CD14-positive monocyte (primary cell): ENCODE measurements at regions not wholly inside any gene's neighbourhood (a gene's known extent, or its start where the extent isn't known, plus 50 kb on each side); places are given as distances from the start of the nearest gene placed in this dataset.

Experiments used
- DNase-seq, 3 donors: peaks; one replicate each; pipeline ENCODE4 v3.0.0-alpha.2; 2011 to 2022
- H2AFZ ChIP-seq: 2 replicates; pipeline ENCODE4 v1.6.0; 2012; ENCODE audit warnings: mild to moderate bottlenecking, low read depth, low read length, inconsistent platforms; ENCODE audit not compliant: insufficient read depth, poor library complexity, severe bottlenecking
- H3K27ac ChIP-seq, 2 donors: 1 replicate in 1 of 2; 2 replicates in 1 of 2; pipeline ENCODE4 v1.5.1; 2012 to 2013; ENCODE audit warnings: low read length in 2 of 2, control low read depth in 1 of 2, inconsistent platforms in 1 of 2, low read depth in 1 of 2, mild to moderate bottlenecking in 1 of 2
- H3K27me3 ChIP-seq, 2 donors: one replicate each; pipeline versions ENCODE4 v1.6.0 to v1.6.1; 2011 to 2013; ENCODE audit warnings: low read length in 2 of 2; ENCODE audit not compliant: control insufficient read depth in 2 of 2, insufficient read depth in 2 of 2
- H3K36me3 ChIP-seq, 2 donors: replicated peaks in 1 of 2; 1 replicate in 1 of 2; 2 replicates in 1 of 2; pipeline versions ENCODE4 v1.5.1 to v1.6.1; 2012 to 2013; ENCODE audit warnings: low read length in 2 of 2, control low read depth in 1 of 2, inconsistent platforms in 1 of 2, mild to moderate bottlenecking in 1 of 2; ENCODE audit not compliant: insufficient read depth in 2 of 2, control insufficient read depth in 1 of 2
- H3K4me1 ChIP-seq, 2 donors: 1 replicate in 1 of 2; 2 replicates in 1 of 2; pipeline versions ENCODE4 v1.5.1 to v1.6.1; 2012 to 2013; ENCODE audit warnings: low read length in 2 of 2, control low read depth in 1 of 2, inconsistent platforms in 1 of 2, mild to moderate bottlenecking in 1 of 2, moderate library complexity in 1 of 2; ENCODE audit not compliant: insufficient read depth in 2 of 2, control insufficient read depth in 1 of 2
- H3K4me2 ChIP-seq: replicated peaks from 2 replicates; pipeline ENCODE3; 2012; ENCODE audit warnings: low read length, moderate library complexity, mild to moderate bottlenecking; ENCODE audit not compliant: poor library complexity, severe bottlenecking; ENCODE audit errors: extremely low read depth
- H3K4me3 ChIP-seq, 3 experiments: fragments of 200-600 bp in 1 of 3; sonication (generic) in 1 of 3; replicated peaks in 1 of 3; 1 replicate in 2 of 3; 2 replicates in 1 of 3; pipeline ENCODE4 v1.5.1; 2011 to 2013; ENCODE audit warnings: low read length in 3 of 3, mild to moderate bottlenecking in 3 of 3, control low read depth in 2 of 3, low read depth in 2 of 3, inconsistent platforms in 1 of 3, moderate library complexity in 1 of 3
- H3K79me2 ChIP-seq: 2 replicates; pipeline ENCODE4 v1.6.0; 2012; ENCODE audit warnings: mild to moderate bottlenecking, control low read depth, inconsistent platforms, low read length, moderate library complexity; ENCODE audit not compliant: insufficient read depth
- H3K9ac ChIP-seq: 2 replicates; pipeline ENCODE4 v1.6.0; 2017; ENCODE audit warnings: low read length, mild to moderate bottlenecking; ENCODE audit not compliant: insufficient read depth, poor library complexity, severe bottlenecking
- H3K9me3 ChIP-seq, 2 donors: replicated peaks in 1 of 2; 1 replicate in 1 of 2; 2 replicates in 1 of 2; pipeline versions ENCODE4 v1.5.1 to v1.6.1; 2012 to 2013; ENCODE audit warnings: low read length in 2 of 2, control low read depth in 1 of 2; ENCODE audit not compliant: control insufficient read depth in 1 of 2, insufficient read depth in 1 of 2
- H4K20me1 ChIP-seq: 2 replicates; pipeline ENCODE4 v1.6.0; 2012; ENCODE audit warnings: mild to moderate bottlenecking, low read length, control low read depth, moderate library complexity; ENCODE audit not compliant: insufficient read depth
- H3K27ac Mint-ChIP-seq, 7 donors: one replicate each; pipeline ENCODE4 v1.8.0; 2020; ENCODE audit warnings: mild to moderate bottlenecking in 7 of 7, mixed read lengths in 7 of 7, moderate library complexity in 6 of 7, inconsistent platforms in 2 of 7
- H3K27me3 Mint-ChIP-seq, 3 donors: one replicate each; pipeline ENCODE4 v1.8.0; 2021 to 2022; ENCODE audit warnings: low read depth in 3 of 3, mild to moderate bottlenecking in 3 of 3, mixed read lengths in 3 of 3, moderate library complexity in 3 of 3, inconsistent platforms in 1 of 3
- H3K36me3 Mint-ChIP-seq, 2 donors: one replicate each; pipeline ENCODE4 v1.8.0; 2020; ENCODE audit warnings: mixed read lengths in 2 of 2, inconsistent platforms in 1 of 2, mild to moderate bottlenecking in 1 of 2
- H3K4me1 Mint-ChIP-seq: one replicate; pipeline ENCODE4 v1.8.0; 2020; ENCODE audit warnings: mild to moderate bottlenecking, mixed read lengths
- H3K4me3 Mint-ChIP-seq, 2 donors: one replicate each; pipeline ENCODE4 v1.8.0; 2020; ENCODE audit warnings: mild to moderate bottlenecking in 2 of 2, mixed read lengths in 2 of 2, moderate library complexity in 1 of 2
- H3K9me3 Mint-ChIP-seq, 7 donors: one replicate each; pipeline ENCODE4 v1.8.0; 2020 to 2022; ENCODE audit warnings: mixed read lengths in 7 of 7, mild to moderate bottlenecking in 6 of 7, moderate library complexity in 6 of 7, inconsistent platforms in 2 of 7
- WGBS: methylation state at CpG from one replicate; pipeline ENCODE4 v1.1.5; 2013; ENCODE audit warnings: missing lambda C conversion rate; ENCODE audit not compliant: insufficient coverage; 5-methylcytosine and 5-hydroxymethylcytosine counted together
- intact Hi-C, 2 donors: fragments of 100-400 bp; cut with micrococcal nuclease; formaldehyde crosslinking; loops; one replicate each; pipeline versions ENCODE4 v1.15.0 to v1.15.1; 2023
- TF ChIP-seq, protein P1 (sequence below): fragments of 200-600 bp; IDR thresholded peaks from one replicate; pipeline ENCODE4 v1.8.0; 2022; ENCODE audit warnings: antibody characterized with exemption, mild to moderate bottlenecking

DNA sequence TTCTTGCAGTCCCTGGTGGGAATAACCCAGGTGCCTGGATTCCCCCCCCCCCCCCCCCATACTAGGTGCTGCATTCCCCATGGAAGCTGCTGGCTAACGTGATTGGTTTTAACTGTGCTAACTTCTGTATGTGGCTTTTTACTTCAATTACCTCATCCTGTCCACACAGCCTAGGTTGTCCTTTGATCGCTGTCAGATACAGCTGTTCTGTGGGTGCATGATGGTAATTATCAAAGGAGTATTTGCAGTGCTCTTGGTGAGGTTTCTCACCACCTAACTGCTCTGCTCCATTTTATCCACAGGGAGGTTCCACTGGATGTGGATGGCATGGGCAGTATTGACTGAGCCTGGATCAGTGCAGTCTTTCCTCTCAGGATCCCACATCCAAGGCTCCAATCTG, 93.0 kb downstream of the ZNF518B start:
- WGBS: no CpG with 5 or more reads among the region's 2 CpGs
- Mint-ChIP-seq H3K27me3 (peaks cover 0 to 10% (median 3%) of the 10 kb centered on the region in 3 donors), H3K27ac (no peak overlapping the region), H3K9me3 (peaks cover 0 to 5% (median 0%) of the 10 kb centered on the region in 7 donors), H3K36me3 (no peaks in the 10 kb centered on the region), H3K4me3 (no peak overlapping the region), H3K4me1 (no peaks in the 10 kb centered on the region)
- no peak overlapping the region for H2AFZ ChIP-seq
- no peak overlapping the region for H3K4me3 ChIP-seq
- no peaks in the 10 kb centered on the region for H3K9me3 ChIP-seq
- H3K27ac ChIP-seq: no peak overlapping the region
- H3K9ac ChIP-seq: no peak overlapping the region
- no peaks in the 10 kb centered on the region for H3K27me3 ChIP-seq
- H3K36me3 ChIP-seq: no peaks in the 10 kb centered on the region
- no peak for DNase-seq
- H3K4me2 ChIP-seq: no peak overlapping the region
- H4K20me1 ChIP-seq: no peaks in the 10 kb centered on the region
- intact Hi-C loops: no loop called here
- H3K79me2 ChIP-seq: no peaks in the 10 kb centered on the region
- TF ChIP-seq, protein P1, sequence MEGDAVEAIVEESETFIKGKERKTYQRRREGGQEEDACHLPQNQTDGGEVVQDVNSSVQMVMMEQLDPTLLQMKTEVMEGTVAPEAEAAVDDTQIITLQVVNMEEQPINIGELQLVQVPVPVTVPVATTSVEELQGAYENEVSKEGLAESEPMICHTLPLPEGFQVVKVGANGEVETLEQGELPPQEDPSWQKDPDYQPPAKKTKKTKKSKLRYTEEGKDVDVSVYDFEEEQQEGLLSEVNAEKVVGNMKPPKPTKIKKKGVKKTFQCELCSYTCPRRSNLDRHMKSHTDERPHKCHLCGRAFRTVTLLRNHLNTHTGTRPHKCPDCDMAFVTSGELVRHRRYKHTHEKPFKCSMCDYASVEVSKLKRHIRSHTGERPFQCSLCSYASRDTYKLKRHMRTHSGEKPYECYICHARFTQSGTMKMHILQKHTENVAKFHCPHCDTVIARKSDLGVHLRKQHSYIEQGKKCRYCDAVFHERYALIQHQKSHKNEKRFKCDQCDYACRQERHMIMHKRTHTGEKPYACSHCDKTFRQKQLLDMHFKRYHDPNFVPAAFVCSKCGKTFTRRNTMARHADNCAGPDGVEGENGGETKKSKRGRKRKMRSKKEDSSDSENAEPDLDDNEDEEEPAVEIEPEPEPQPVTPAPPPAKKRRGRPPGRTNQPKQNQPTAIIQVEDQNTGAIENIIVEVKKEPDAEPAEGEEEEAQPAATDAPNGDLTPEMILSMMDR: no peak
- no peaks in the 10 kb centered on the region for H3K4me1 ChIP-seq

DNA sequence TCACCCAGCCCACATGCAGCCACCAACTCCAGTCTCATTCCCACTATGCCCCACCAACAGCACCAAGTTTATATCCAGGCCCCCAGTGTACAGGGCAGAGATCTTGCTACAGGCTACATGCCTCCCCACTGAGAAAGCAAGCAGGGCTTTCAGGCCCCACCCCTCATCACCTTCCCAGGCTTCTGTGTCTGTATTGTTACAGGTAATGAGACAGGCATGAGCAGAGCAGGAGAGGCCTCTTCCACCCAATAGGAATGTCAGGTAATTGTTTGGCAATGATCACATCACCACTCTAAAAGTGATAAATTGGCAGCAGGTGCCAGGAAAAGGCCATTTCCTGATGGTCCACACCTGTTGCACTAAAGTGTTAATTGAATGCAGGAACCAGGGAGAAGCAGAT, 102.5 kb downstream of the ZNF518B start:
- Mint-ChIP-seq H3K4me1 (no peaks in the 10 kb centered on the region), H3K27me3 (peaks cover 0 to 5% (median 2%) of the 10 kb centered on the region in 3 donors), H3K9me3 (peaks cover 3 to 13% (median 5%) of the 10 kb centered on the region in 7 donors), H3K27ac (no peak overlapping the region), H3K4me3 (no peak overlapping the region), H3K36me3 (no peaks in the 10 kb centered on the region)
- no peaks in the 10 kb centered on the region for H3K36me3 ChIP-seq
- H3K27me3 ChIP-seq: peaks cover 0 to 2% of the 10 kb centered on the region in 2 donors
- no peak overlapping the region for H2AFZ ChIP-seq
- H3K9me3 ChIP-seq: no peaks in the 10 kb centered on the region
- H4K20me1 ChIP-seq: no peaks in the 10 kb centered on the region
- no peaks in the 10 kb centered on the region for H3K4me1 ChIP-seq
- TF ChIP-seq, protein P1: no peak
- H3K9ac ChIP-seq: no peak overlapping the region
- H3K79me2 ChIP-seq: no peaks in the 10 kb centered on the region
- intact Hi-C loops: no loop called here
- no peak overlapping the region for H3K27ac ChIP-seq
- H3K4me3 ChIP-seq: no peak overlapping the region
- no peak for DNase-seq
- H3K4me2 ChIP-seq: no peak overlapping the region
